ENCODE measurements at regions not wholly inside any gene's neighbourhood (a gene's known extent, or its start where the extent isn't known, plus 50 kb on each side); places are given as distances from the start of the nearest gene placed in this dataset.

DNA sequence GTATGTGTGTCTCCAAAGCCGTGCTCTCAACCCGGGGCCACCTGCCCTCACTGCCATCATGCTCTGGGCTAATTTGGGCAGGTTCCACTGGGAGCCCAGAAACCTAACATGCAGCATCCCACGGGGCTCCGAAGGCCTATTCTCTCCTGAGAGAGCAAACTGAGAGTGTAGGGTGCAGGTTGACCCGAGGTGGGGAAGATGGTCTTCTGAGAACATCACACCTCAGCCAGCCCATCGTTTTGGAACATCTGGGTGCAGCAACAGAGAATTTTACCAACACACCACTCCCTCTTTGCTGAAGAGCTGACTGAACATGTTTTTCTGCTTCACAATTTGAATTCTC, 294.6 kb upstream of the TUT7 start:
- TF ChIP-seq TAF1 (IDR thresholded peaks at IDR 0.05; ENCODE audit: low read depth) (no peak), EZH2 (IDR thresholded peaks at IDR 0.05; ENCODE audit: borderline replicate concordance, insufficient read depth, low read length, poor library complexity, severe bottlenecking) (no peak), EP300 (conservative IDR thresholded peaks at IDR 0.05; ENCODE audit: poor library complexity, severe bottlenecking) (no peak), RAD21 (conservative IDR thresholded peaks at IDR 0.05) (no peak), POLR2AphosphoS5 (IDR thresholded peaks at IDR 0.05) (no peak), MXI1 (conservative IDR thresholded peaks at IDR 0.05; ENCODE audit: poor library complexity, severe bottlenecking) (no peak), SMC3 (conservative IDR thresholded peaks at IDR 0.05; ENCODE audit: poor library complexity) (no peak)
- TF ChIP-seq, protein P1, sequence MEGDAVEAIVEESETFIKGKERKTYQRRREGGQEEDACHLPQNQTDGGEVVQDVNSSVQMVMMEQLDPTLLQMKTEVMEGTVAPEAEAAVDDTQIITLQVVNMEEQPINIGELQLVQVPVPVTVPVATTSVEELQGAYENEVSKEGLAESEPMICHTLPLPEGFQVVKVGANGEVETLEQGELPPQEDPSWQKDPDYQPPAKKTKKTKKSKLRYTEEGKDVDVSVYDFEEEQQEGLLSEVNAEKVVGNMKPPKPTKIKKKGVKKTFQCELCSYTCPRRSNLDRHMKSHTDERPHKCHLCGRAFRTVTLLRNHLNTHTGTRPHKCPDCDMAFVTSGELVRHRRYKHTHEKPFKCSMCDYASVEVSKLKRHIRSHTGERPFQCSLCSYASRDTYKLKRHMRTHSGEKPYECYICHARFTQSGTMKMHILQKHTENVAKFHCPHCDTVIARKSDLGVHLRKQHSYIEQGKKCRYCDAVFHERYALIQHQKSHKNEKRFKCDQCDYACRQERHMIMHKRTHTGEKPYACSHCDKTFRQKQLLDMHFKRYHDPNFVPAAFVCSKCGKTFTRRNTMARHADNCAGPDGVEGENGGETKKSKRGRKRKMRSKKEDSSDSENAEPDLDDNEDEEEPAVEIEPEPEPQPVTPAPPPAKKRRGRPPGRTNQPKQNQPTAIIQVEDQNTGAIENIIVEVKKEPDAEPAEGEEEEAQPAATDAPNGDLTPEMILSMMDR (IDR thresholded peaks at IDR 0.05; ENCODE audit: poor library complexity, severe bottlenecking): no peak
- TF ChIP-seq, protein P2, sequence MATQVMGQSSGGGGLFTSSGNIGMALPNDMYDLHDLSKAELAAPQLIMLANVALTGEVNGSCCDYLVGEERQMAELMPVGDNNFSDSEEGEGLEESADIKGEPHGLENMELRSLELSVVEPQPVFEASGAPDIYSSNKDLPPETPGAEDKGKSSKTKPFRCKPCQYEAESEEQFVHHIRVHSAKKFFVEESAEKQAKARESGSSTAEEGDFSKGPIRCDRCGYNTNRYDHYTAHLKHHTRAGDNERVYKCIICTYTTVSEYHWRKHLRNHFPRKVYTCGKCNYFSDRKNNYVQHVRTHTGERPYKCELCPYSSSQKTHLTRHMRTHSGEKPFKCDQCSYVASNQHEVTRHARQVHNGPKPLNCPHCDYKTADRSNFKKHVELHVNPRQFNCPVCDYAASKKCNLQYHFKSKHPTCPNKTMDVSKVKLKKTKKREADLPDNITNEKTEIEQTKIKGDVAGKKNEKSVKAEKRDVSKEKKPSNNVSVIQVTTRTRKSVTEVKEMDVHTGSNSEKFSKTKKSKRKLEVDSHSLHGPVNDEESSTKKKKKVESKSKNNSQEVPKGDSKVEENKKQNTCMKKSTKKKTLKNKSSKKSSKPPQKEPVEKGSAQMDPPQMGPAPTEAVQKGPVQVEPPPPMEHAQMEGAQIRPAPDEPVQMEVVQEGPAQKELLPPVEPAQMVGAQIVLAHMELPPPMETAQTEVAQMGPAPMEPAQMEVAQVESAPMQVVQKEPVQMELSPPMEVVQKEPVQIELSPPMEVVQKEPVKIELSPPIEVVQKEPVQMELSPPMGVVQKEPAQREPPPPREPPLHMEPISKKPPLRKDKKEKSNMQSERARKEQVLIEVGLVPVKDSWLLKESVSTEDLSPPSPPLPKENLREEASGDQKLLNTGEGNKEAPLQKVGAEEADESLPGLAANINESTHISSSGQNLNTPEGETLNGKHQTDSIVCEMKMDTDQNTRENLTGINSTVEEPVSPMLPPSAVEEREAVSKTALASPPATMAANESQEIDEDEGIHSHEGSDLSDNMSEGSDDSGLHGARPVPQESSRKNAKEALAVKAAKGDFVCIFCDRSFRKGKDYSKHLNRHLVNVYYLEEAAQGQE (IDR thresholded peaks at IDR 0.05; ENCODE audit: borderline replicate concordance): no peak

Data from neural cell (in vitro differentiated cells).